GM19438 (cell line): ENCODE measurements at regions not wholly inside any gene's neighbourhood (a gene's known extent, or its start where the extent isn't known, plus 50 kb on each side); places are given as distances from the start of the nearest gene placed in this dataset.

Experiments used
- ATAC-seq: cut with Tn5 transposase; IDR thresholded peaks from one replicate; pipeline ENCODE4 v1.9.1; 2021; ENCODE audit warnings: low read depth; ENCODE audit not compliant: unreplicated experiment

DNA sequence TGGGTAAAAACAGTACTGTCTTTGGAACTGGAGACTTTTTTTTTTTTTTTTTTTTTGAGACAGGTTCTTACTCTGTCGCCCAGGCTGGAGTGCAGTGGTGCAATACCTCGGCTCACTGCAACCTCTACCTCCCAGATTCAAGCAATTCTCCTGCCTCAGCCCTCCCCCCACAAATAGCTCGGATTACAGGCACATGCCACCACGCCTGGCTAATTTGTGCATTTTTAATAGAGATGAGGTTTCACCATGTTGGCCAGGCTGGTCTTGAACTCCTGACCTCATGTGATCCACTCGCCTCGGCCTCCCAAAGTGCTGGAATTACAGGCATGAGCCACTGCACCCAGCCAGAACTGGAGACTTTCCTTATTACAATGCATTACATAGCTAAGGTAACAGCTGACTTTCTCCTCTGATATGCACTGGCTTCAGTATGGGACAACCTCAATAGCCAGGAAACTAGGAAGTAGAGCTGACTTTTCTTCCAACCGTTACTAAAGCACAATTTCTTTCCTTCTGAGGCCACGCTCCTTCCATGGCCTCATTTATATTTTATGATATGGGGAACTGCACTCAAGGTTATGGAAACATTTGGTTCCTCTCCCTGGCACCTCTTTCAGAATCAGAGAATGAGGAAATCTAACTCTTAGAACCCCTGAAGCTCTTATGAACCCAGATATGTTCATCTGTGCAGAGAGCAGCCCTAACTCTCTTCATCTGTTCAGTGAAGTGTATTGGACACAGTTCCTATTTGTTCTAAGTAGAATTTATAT is 53.5 kb upstream of the FAM9B start:
- no peak for ATAC-seq

DNA sequence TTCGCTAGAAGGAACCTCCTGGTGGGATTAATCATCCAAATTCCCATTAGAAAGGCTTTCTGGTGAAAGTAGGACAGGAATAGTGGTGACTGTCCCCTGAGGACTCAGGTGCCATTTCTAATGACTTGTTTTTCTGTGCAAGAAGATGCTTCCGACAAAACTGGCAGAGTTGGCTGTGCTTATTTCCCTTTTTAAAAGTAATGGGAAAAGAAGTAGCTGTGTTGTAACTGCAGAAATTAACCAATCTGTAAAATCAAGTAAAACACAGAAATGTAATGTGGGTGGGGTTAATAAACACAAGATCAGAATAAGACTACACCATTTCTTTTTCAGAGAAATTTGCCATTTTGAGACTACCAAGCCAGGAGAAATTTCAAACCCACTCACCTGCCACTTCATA is 55.0 kb upstream of the FAM9B start:
- no peak for ATAC-seq

DNA sequence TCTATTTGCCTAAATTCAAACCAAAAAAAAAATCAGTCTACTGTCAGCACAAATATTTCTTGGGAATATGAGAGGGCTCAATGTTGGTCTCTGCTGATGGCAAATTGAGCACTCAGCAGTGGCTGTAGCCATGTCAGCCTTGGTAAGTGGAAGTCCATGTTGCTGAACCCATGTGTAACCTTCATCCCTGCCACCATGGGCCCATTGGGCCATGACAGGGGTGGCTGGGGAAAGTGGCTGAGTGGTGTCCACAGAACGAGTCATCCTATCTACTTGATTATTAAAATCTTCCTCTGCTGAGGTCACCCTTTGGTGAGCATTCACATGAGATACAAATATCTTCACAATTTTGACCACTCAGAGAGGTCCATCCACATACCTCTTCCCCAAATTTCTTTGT is 56.8 kb upstream of the FAM9B start:
- ATAC-seq = no peak

DNA sequence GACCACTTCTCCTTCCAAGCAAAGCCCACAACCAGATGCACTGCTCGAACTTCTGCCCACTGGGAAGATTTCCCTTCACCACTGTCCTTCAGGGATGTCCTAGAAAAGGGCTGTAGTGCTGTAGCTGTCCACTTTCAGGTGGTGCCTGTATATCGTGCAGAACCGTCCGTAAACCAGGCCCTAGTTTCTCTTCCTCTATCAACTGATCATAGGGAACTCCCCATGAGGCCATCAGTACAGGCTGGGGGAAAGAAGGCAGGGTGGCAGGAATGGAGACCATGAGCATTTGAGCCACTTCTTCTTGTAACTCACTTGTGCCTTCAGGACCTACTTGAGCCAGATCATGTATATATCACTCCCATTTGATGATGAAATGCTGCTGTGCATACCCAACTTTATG is 57.3 kb upstream of the FAM9B start:
- ATAC-seq = no peak

DNA sequence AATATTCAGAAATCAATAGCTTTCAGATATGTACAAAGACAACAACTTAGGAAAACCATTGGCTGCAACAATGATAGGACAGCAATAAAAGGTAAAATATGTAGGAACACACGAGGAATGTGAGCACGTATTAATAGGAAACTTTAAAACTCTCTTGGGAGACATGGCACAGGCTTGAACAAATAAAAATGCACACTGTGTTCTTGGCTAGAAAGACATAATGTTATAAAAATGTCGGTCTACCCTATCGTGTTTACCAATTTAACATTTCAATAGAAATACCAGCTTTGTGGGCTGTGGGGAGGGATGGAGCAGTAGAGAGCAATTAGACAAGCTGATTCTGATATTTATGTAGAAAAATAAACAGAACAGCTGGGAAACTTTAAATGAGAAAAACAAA is 69.0 kb upstream of the FAM9B start:
- no peak for ATAC-seq

DNA sequence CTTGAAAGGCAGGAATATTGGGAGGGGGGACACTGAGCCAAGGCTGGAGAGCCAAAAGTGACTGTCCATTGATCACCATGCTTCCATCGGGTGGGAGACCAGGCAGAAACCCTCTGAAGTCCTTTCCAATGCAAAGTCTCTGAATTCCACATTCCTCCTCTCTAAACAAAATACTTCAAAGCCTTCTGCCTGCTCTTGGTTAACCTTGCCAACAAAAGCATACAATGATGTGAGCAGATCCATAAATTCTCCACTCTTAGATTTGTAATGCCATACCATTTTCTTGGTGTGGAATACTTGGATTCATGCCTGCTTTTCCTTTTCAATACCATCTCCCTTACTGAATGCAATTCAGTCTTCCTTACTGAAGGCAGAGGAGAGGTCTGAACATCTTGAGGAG is 74.1 kb upstream of the FAM9B start:
- ATAC-seq = no peak

DNA sequence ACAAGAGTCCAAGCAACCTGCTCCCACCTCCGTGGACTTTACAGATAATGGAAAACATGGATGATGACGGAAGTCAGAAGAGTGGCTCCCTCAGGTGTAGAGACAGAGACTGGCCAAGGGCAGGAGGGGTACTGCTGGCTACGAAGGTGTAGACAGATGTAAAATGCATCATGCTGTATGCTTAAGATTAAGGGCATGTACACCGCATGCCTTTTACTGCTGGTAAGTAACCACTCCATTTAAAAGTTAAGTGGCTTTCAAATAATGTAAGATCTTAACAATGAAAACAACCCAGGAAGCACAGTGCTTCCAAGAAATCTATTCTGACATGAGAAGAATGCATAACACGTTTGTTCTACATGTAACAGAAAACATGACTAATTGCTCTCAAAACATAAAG is 76.9 kb upstream of the FAM9B start:
- ATAC-seq = no peak

DNA sequence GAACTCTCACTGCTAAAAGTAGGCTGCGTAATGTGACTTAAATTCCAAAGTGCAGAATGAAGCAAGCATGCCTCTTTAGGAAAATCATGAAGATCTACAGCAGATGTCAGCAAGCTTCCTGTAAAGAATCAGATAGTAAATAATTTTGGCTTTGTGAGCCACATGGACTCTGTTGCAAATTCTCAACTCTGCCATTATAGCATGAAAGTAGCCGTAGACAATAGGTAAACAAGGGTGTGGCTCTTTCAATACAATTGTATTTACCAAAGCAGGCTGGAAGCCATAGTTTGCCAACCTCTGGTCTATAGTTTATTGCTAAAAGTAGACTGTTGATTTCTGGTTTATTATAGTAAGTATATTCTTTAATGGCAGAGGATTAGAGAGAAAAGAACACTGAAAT is 80.3 kb upstream of the FAM9B start:
- no peak for ATAC-seq

DNA sequence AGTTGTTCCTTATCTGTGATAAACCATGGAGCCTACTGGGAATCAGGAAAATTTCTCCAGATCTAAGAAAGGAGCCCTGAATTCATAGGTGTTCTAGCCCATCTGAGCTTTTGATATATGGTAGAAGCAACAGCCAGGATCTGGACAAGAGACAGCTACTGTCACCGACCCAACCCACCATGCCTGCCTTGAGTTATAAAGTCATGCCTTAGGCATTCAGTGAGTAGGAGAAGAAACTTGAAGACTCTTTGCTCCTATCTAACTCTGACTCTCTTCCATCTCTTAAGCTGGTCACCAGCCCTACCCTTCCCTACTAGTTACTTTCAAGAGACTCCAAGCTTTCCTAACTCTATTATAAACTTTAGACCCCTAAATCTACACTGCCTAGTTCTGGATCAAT is 83.9 kb upstream of the FAM9B start:
- ATAC-seq = no peak

DNA sequence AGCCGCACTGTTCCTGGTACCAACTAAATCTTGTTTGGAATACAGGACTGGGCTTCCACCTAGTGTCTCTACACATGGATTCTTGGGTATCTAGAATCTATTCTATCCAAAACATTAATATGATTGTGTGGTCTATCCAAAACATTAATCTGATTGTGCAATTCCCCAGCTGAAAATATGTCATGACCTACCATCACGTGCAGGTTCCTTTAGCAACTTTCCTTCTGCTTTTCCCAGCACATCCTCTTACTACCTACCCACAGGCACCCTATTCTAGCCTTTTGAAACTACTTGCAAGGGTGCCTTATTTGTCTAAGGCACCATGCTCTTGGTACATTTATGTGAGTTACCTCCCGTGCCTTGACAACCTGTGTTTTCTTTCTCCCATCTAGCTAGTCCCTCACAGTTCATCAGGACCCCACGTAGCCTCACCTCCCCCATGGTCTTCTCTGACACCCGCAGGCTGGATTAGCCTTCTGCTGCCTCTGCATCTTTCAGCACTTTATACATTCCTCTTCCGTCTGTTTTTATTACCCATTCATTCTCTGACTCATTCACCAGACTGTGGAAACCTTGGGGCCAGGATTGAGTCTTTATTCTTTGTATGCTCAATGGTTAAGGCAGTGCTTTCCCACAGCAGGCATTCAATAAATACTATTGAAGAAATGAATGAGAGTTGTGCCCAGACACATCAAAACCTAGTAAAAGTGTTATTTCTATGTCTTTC is 88.8 kb upstream of the FAM9B start:
- ATAC-seq = no peak

DNA sequence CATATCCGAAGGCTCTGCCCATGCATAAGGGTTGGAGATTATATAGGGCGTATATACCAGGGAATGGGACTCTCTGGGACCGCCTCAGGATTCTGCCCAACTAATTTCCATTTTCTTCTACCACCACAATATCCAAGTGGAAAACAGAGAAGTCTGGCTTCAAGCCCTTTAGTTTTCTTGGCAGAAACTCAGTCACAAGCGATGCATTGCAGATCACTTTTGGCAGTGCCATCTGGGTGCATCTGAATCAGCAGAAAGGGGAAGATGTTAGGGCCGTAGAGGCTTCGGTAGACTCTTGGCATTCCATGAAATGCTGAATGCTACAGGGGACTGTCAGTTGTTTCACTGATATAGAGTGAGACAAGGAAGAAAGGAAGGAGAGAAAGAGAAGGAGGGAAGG is 94.1 kb upstream of the FAM9B start:
- ATAC-seq = no peak

DNA sequence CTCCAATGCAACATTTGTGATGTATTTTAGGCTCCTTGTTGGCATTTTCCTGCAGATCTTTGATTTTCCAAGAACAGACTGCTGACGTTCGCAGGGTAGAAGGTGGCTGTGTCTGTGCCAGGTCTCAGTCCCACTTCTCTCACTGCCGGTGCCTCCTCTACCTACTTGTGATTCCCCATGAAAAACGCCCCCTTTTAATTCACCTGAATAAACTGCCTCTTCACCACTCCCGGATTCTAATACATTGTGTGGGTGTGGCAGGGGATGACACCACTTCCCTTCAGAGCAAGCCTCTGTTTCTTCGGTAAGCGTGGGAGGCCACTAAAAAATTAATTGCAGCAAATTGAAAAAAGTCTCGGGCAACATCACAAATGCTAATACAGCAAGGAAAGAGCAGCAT is 96.1 kb upstream of the FAM9B start:
- no peak for ATAC-seq

DNA sequence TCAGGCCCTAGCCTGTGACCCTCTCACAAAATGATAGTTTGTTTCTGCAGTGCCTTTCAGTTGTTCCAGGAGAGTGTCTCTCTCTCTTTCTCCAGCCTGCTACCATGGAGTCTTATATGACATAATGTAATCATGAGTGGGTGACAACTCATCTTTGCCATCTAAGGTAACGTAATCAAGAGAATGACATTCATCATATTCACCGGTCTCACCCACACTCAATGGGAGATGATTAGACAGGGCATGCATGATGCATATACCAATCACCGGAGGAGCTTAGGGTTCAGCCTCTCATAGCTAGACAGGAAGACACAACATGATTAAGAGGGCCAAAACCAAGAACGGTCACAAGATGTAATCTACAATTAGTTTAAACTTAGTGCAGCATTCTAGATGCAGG is 97.1 kb upstream of the FAM9B start:
- ATAC-seq = no peak

DNA sequence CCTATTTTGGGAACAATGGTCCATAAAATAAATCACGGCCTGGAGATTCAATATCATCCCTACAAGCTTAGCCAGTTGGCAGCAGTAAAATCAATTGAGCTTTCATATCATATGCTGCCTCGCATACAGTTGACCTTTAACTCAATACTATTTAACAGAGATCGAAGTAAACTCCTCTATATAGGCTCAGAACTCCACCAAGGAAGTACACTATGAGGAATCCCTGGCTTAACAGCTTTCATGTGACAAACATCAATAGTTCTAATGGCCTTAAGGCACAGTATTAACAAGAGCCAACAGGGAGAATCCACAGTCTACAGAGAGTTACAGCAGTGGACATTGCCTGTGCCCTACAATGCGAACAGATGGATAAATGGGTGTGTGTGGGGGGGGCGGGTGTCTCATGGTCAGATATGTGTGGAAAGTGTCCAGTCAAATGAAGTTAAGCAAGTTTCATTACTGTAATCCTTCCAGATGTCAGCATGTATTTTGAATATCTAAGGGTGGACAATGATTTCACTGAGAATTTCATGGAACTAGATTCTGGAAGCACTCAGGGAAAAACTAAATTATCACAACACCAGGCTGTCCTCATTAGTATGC is 98.2 kb upstream of the FAM9B start:
- no peak for ATAC-seq

DNA sequence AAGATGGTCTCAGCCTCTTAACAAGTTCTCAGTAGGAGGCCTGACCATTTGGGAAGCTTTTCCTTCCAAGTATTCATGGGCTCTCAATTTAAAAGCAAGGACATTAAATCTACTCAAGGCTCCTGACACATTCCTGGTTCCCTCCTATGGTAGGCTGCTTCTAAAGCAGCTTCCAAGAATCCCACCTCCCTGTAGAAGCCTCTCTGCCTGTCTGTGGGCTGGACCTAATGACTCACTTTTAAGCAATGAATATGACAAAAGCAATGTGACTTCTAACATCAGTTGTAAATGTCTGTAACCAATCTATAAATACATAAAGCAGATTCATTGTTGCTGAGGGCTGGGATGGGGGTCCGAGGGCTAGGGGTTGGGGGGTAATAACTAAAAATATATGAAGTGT is 99.5 kb upstream of the FAM9B start:
- no peak for ATAC-seq

DNA sequence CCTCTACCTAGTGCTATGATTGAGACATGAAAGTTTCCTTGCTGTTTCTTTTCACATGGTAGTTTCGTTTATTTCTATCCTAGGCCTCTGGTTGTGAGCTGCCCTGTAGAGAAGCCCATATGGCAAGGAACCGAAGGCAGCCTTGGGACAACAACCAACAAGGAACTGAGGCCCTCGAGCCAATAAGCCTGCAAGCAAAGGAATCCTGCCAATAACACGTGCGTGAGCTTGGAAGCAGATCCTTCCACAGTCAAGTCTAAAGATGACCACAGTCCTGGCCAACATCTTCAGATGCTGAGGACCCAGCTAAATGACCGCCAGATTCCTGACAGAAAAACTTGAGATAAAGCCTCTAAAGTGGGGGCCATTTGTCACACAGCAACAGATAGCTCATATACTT is 100.4 kb upstream of the FAM9B start:
- ATAC-seq = no peak

DNA sequence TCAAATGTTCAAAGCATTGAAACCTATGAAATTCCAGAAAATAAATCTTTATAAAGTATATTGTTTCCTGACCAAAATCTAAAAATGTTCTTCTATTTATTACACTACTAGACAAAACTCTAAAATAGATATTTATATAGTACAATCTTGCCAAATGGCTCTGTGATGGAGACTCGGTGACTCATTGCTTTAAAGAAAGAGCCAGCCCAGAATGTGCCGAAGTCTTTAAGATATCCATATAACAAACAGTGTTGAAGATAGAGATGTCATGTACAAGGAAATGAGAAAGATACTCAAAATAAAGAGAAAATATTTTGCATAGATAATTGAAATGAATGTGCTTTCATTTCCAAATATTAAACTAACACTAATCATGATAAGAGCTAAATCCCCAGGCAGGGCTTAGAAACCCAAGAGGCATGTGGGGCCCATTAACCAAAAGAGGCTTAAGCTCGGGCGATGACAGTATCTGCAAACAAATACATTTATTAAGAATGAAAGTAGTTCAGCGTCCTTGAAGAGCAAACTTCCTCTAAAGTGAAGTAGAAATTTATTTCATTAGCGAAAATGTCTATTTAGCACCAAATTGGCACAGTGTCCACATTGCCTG is 102.1 kb upstream of the FAM9B start:
- no peak for ATAC-seq

DNA sequence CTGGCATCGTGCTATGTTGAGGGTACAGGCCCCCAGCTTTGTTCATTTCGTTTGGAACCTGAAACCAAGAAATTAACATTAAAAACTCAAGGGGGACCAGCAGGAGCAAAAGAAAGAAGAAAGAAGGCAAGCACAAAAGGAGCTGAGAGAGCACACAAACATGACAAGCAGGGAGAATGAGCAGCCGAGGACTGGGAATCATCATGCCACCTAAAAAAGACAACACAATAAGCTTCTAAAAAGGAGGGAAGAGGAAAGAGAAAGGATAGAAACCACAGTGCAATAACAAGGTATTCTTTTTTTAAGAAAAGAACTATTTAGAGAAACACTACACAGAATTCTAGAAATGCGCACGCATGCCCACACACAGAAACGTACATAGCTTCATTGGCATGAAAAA is 103.2 kb upstream of the FAM9B start:
- ATAC-seq = no peak

DNA sequence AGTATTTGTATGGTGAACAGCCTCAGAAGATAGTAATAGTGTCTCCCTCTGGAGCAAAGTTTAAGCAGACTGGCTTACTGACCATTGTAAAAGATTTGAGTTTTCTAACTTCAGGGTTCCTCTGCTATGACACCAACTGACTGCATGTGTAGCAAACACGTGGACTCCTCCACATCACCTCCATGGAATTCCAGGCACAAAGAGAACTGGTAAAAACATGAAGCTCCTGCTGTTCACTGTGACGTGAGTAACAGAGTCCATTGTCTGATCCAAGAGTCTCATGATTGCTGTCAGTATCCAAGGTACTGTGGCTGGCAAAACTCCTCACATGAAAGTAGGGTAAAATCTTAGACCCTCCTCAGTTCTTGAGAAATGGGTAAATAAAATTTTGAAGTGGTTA is 107.6 kb upstream of the FAM9B start:
- ATAC-seq = no peak

DNA sequence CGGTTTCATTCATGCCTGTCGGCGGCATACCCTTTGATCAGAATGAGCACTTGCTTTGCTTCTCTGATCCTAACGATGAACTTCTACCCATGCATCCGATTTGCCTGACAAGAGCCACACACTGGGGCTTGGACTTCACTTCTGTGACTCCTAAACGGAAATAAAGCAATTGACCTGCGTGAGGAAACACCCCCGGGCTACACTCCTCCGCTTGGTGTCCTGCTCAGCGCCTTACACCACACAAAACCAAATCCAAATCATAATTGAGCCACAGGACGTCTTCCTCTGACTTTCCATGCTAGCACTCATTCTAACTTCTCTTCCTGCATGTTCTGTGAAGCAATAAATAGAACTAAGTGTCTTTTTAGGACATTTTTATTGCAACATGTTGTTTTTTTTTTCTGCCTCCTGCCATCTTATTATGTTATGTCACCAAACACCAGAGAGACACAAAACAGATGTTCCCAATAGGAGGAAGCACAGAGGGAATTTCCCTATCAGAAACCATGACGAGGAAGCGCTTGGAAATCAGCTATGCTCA is 110.8 kb upstream of the FAM9B start:
- no peak for ATAC-seq

DNA sequence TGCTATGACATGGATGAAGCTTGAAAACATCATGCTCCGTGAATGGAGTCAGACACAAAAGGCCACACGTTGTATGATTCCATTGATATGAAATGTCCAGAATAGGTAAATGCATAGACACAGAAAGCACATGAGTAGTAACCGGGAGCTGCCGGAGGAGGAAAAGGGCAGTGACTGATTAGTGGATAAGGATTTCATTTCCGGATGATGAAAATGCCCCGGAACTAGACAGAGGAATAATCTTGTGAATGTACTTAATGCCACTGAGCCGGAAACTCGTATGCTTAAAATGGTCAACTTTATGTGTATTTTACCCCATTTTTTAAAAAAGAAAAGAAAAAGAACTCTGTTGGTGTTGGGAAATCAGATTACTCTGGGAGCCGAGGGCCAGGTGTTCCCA is 112.7 kb upstream of the FAM9B start:
- no peak for ATAC-seq
